NB4 (cell line): ENCODE measurements at regions not wholly inside any gene's neighbourhood (a gene's known extent, or its start where the extent isn't known, plus 50 kb on each side); places are given as distances from the start of the nearest gene placed in this dataset.

Source experiments
- POLR2A ChIP-seq: IDR thresholded peaks from 2 replicates; pipeline ENCODE4 v1.6.1; 2011; ENCODE audit warnings: mild to moderate bottlenecking; ENCODE audit not compliant: insufficient read length; ENCODE audit errors: extremely low read depth
- TF ChIP-seq, protein P1 (sequence below): IDR thresholded peaks from one replicate; pipeline ENCODE4 v1.5.1; 2012; ENCODE audit warnings: low read depth, low read length
- TF ChIP-seq, protein P2 (sequence below): IDR thresholded peaks from 2 replicates; pipeline ENCODE4 v1.6.1; 2011; ENCODE audit warnings: low read depth, low read length

DNA sequence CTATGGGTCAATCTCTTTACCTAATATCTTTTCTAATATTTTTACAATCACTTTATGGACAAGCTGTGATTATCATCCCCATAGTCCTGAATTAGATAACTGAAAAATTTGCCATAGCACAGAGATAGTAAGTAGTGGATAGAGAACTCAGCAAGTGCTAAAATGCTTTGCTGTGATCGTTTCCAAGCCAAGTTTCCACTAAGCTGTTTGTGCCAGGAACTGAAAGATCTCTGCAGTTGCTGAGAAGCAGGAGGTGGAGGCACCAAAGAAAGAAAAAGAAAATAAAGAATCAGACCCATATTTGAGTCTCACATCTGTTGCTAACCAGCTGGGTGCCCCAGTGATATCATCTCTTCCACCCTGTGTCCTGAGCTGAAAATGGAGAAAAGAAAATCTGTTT lies 605.6 kb upstream of the BOD1L1 start:
- TF ChIP-seq, protein P1, sequence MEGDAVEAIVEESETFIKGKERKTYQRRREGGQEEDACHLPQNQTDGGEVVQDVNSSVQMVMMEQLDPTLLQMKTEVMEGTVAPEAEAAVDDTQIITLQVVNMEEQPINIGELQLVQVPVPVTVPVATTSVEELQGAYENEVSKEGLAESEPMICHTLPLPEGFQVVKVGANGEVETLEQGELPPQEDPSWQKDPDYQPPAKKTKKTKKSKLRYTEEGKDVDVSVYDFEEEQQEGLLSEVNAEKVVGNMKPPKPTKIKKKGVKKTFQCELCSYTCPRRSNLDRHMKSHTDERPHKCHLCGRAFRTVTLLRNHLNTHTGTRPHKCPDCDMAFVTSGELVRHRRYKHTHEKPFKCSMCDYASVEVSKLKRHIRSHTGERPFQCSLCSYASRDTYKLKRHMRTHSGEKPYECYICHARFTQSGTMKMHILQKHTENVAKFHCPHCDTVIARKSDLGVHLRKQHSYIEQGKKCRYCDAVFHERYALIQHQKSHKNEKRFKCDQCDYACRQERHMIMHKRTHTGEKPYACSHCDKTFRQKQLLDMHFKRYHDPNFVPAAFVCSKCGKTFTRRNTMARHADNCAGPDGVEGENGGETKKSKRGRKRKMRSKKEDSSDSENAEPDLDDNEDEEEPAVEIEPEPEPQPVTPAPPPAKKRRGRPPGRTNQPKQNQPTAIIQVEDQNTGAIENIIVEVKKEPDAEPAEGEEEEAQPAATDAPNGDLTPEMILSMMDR = no peak
- no peak for TF ChIP-seq POLR2A
- TF ChIP-seq, protein P2, sequence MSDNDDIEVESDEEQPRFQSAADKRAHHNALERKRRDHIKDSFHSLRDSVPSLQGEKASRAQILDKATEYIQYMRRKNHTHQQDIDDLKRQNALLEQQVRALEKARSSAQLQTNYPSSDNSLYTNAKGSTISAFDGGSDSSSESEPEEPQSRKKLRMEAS = no peak
